Keratinocyte (primary cell): ENCODE measurements at regions not wholly inside any gene's neighbourhood (a gene's known extent, or its start where the extent isn't known, plus 50 kb on each side); places are given as distances from the start of the nearest gene placed in this dataset.

ENCODE experiments used
- DNase-seq: peaks from one replicate; pipeline ENCODE4 v3.0.0-alpha.2; 2011; ENCODE audit warnings: low read depth, missing footprints, low spot score
- FAIRE-seq: peaks from 2 replicates; lab custom pipeline; 2011; peaks lifted over from hg19 to GRCh38; lab: Jason Lieb, UNC
- H2AFZ ChIP-seq: 2 replicates; pipeline ENCODE4 v1.6.0; 2012; ENCODE audit warnings: low read length, control low read depth, inconsistent platforms; ENCODE audit not compliant: control insufficient read depth
- H3K27ac ChIP-seq: 2 replicates; pipeline ENCODE4 v1.5.1; 2011; ENCODE audit warnings: low read length; ENCODE audit not compliant: control insufficient read depth, insufficient read depth
- H3K27me3 ChIP-seq: 3 replicates; pipeline ENCODE4 v1.6.0; 2011; ENCODE audit warnings: low read length; ENCODE audit not compliant: control insufficient read depth, insufficient read depth; ENCODE audit errors: extremely low read depth
- H3K36me3 ChIP-seq, 2 experiments: 2 replicates in 1 of 2; 3 replicates in 1 of 2; pipeline ENCODE4 v1.5.1; 2011; ENCODE audit warnings: low read length in 2 of 2, mild to moderate bottlenecking in 1 of 2; ENCODE audit not compliant: control insufficient read depth in 2 of 2, insufficient read depth in 2 of 2; ENCODE audit errors: extremely low read depth in 1 of 2
- H3K4me1 ChIP-seq: 3 replicates; pipeline ENCODE4 v1.5.1; 2011; ENCODE audit warnings: low read length; ENCODE audit not compliant: control insufficient read depth, insufficient read depth; ENCODE audit errors: extremely low read depth
- H3K4me2 ChIP-seq: 3 replicates; pipeline ENCODE4 v1.6.0; 2011; ENCODE audit warnings: low read depth, low read length; ENCODE audit not compliant: control insufficient read depth, insufficient read depth; ENCODE audit errors: extremely low read depth
- H3K4me3 ChIP-seq, 3 experiments: fragments of 200-600 bp in 1 of 3; sonication (generic) in 1 of 3; 2 replicates in 2 of 3; 3 replicates in 1 of 3; pipeline ENCODE4 v1.5.1; 2011 to 2016; ENCODE audit warnings: low read length in 3 of 3, mild to moderate bottlenecking in 3 of 3, control low read depth in 2 of 3, inconsistent platforms in 1 of 3, low read depth in 1 of 3, mixed read lengths in 1 of 3, mixed run types in 1 of 3, moderate library complexity in 1 of 3; ENCODE audit not compliant: control insufficient read depth in 2 of 3, insufficient read depth in 2 of 3; ENCODE audit errors: extremely low read depth in 1 of 3
- H3K79me2 ChIP-seq: 2 replicates; pipeline ENCODE4 v1.6.0; 2012; ENCODE audit warnings: low read length; ENCODE audit not compliant: control insufficient read depth, insufficient read depth
- H3K9ac ChIP-seq: 3 replicates; pipeline ENCODE4 v1.6.0; 2011; ENCODE audit warnings: low read length; ENCODE audit not compliant: control insufficient read depth, insufficient read depth; ENCODE audit errors: extremely low read depth
- H3K9me1 ChIP-seq: 3 replicates; pipeline ENCODE4 v1.6.0; 2011; ENCODE audit warnings: low read length; ENCODE audit not compliant: control insufficient read depth, insufficient read depth; ENCODE audit errors: extremely low read depth
- H3K9me3 ChIP-seq: 2 replicates; pipeline ENCODE4 v1.5.1; 2012; ENCODE audit warnings: low read depth, low read length; ENCODE audit not compliant: control insufficient read depth
- H4K20me1 ChIP-seq: 3 replicates; pipeline ENCODE4 v1.6.0; 2011; ENCODE audit warnings: low read length; ENCODE audit not compliant: control insufficient read depth, insufficient read depth; ENCODE audit errors: extremely low read depth
- EZH2 ChIP-seq: IDR thresholded peaks from one replicate; pipeline ENCODE4 v1.6.1; 2012; ENCODE audit warnings: inconsistent platforms, mild to moderate bottlenecking, low read length, moderate library complexity
- dilution Hi-C: fragments of 300-500 bp; cut with MboI; formaldehyde crosslinking; loops from one replicate; pipeline ENCODE4 v1.7.0; 2020; ENCODE audit warnings: low sequenced_read_pairs; ENCODE audit not compliant: extremely low pct_ligation_motif_present
- TF ChIP-seq, protein P1 (sequence below), 3 experiments: IDR thresholded peaks in 1 of 3; conservative IDR thresholded peaks in 1 of 3; optimal IDR thresholded peaks in 1 of 3; 2 replicates in 2 of 3; 3 replicates in 1 of 3; pipeline versions ENCODE3 to v1.5.1; 2011; ENCODE audit warnings: low read length in 3 of 3, mild to moderate bottlenecking in 3 of 3, moderate library complexity in 2 of 3, control low read depth in 1 of 3, inconsistent platforms in 1 of 3; ENCODE audit not compliant: insufficient read depth in 2 of 3; ENCODE audit errors: extremely low read depth in 1 of 3

DNA sequence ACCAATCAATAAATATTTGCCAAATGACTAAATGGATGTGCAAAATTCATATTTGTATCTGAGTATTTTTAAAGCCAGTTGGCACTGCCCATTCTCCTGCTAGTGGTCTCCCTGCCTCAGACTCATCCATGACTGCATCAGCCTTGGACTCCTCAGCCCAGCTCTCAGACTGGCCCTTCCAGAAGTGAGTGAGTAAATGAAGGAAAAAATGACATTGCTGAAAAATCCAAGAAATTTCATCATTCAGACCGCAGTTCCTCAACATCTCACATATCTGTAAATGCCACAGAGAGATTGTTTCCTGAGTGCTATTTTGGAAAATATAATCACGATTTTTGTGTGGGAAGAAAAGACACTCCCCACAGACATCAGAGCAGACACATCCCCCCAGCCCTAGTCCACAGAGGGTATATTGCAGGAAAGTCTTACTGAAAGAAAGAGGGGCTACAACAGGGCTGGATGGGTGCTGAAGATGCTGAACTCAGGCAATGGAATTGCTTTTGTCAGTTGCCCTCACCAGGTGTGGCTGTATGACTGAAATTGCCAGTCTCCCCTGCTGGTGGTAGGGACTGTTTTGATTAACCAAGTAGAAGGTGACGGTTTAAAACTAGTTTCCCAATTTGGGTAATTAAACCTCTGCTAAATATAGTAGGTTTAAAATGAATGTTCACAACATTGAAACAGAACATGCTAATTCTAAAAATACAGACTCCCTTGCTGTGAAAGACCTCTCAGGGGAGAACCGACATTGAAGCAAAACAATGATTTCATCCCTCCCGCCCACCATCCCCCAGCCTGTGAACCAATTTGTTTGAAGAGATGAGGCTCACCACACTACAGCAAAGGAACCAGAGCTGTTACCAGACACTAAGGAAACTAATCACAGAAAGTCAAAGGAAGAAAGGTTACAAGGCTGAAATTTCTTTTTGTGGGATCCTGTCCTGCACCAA lies 158.8 kb downstream of the DEPDC1B start:
- Histone ChIP-seq H3K4me1 (no peaks in the 10 kb centered on the region), H3K4me2 (no peak overlapping the region), H2AFZ (no peak overlapping the region), H3K9me3 (no peaks in the 10 kb centered on the region), H3K4me3 (no peak overlapping the region), H3K36me3 (no peaks in the 10 kb centered on the region), H3K9ac (no peak overlapping the region), H3K27me3 (no peaks in the 10 kb centered on the region), H4K20me1 (no peaks in the 10 kb centered on the region), H3K79me2 (no peaks in the 10 kb centered on the region), H3K9me1 (no peaks in the 10 kb centered on the region), H3K27ac (no peak overlapping the region)
- DNase-seq: no peak
- TF ChIP-seq, protein P1, sequence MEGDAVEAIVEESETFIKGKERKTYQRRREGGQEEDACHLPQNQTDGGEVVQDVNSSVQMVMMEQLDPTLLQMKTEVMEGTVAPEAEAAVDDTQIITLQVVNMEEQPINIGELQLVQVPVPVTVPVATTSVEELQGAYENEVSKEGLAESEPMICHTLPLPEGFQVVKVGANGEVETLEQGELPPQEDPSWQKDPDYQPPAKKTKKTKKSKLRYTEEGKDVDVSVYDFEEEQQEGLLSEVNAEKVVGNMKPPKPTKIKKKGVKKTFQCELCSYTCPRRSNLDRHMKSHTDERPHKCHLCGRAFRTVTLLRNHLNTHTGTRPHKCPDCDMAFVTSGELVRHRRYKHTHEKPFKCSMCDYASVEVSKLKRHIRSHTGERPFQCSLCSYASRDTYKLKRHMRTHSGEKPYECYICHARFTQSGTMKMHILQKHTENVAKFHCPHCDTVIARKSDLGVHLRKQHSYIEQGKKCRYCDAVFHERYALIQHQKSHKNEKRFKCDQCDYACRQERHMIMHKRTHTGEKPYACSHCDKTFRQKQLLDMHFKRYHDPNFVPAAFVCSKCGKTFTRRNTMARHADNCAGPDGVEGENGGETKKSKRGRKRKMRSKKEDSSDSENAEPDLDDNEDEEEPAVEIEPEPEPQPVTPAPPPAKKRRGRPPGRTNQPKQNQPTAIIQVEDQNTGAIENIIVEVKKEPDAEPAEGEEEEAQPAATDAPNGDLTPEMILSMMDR (optimal IDR thresholded peaks at IDR 0.05 in 1 of 3, IDR thresholded peaks at IDR 0.05 in 1 of 3, conservative IDR thresholded peaks at IDR 0.05 in 1 of 3; ENCODE audit: extremely low read depth in 1 of 3, insufficient read depth in 2 of 3, low read length in 3 of 3): no peak
- TF ChIP-seq EZH2: no peak
- no peak for FAIRE-seq
- dilution Hi-C loops: no loop called here

DNA sequence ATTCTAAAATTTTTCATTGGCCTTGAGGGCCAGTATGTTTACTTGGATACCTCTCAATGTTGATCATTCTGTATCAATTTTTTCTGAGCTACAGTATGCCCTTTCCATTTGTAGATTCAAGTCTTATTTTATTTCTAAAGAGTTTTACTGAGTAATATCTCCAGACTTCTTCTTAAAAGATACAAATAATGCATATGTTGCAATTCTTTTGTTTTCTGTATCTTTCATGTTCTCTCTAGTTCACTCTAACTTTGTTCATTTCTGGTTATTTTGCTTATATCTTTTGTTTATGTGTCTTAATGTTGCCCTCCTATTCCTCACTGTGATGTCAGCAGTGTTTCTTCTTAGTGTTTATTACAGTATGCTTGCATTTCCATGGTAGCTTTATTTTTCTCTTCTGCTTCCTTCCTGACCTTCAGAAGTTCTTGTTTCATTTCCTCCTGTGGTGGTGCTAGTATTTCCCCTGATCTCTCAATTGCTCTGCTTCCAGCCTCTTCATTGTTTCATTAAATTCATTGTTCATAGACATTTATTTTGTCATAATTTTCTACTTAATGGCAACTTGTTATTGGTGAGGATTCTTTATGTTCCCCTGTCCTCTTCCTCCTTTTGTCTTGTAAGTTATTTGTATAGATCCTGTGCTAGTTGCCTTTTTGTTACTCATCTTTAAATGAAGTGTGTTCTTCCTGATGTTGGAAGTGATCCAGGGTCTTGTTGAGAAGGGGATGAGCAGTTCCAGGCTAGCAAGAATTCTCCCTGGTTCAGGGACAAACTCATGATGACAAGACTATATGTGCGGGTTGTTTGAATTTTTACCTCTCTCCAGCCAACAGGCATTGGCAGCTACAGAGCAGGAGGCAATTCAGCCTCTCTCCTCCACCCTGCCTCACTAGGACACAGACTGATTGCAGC lies 160.8 kb downstream of the DEPDC1B start:
- no peak overlapping the region for H3K27ac ChIP-seq
- FAIRE-seq: no peak
- no peaks in the 10 kb centered on the region for H3K36me3 ChIP-seq

More for the DNA sequence above, 160.8 kb downstream of the DEPDC1B start:
- no peaks in the 10 kb centered on the region for H3K9me3 ChIP-seq
- H4K20me1 ChIP-seq: no peaks in the 10 kb centered on the region
- no peak overlapping the region for H3K4me3 ChIP-seq
- H3K4me1 ChIP-seq: no peaks in the 10 kb centered on the region
- no peak overlapping the region for H2AFZ ChIP-seq
- TF ChIP-seq EZH2: no peak
- TF ChIP-seq, protein P1 (optimal IDR thresholded peaks at IDR 0.05 in 1 of 3, IDR thresholded peaks at IDR 0.05 in 1 of 3, conservative IDR thresholded peaks at IDR 0.05 in 1 of 3; ENCODE audit: extremely low read depth in 1 of 3, insufficient read depth in 2 of 3, low read length in 3 of 3): no peak
- no peaks in the 10 kb centered on the region for H3K27me3 ChIP-seq
- H3K4me2 ChIP-seq: no peak overlapping the region
- H3K79me2 ChIP-seq: no peaks in the 10 kb centered on the region
- DNase-seq: no peak
- H3K9me1 ChIP-seq: no peaks in the 10 kb centered on the region
- H3K9ac ChIP-seq: no peak overlapping the region
- dilution Hi-C loops: no loop called here
